Epithelial cell of esophagus (primary cell): ENCODE measurements at regions not wholly inside any gene's neighbourhood (a gene's known extent, or its start where the extent isn't known, plus 50 kb on each side); places are given as distances from the start of the nearest gene placed in this dataset.
"Not testable (repeated sequence)": the region's sequence is repeated elsewhere in the genome, so short reads cannot be mapped to it uniquely, and the experiment has no call there.

Experiments used
- DNase-seq: peaks from one replicate; pipeline ENCODE4 v3.0.0; 2010; ENCODE audit warnings: low read depth
- H3K4me3 ChIP-seq: 2 replicates; pipeline ENCODE4 v1.5.1; 2011; ENCODE audit warnings: mild to moderate bottlenecking, low read length, control low read depth
- CTCF ChIP-seq: IDR thresholded peaks from 2 replicates; pipeline ENCODE4 v1.5.1; 2011; ENCODE audit warnings: low read depth, mild to moderate bottlenecking, low read length, control low read depth, inconsistent platforms; ENCODE audit not compliant: insufficient read depth; ENCODE audit errors: missing control alignments

DNA sequence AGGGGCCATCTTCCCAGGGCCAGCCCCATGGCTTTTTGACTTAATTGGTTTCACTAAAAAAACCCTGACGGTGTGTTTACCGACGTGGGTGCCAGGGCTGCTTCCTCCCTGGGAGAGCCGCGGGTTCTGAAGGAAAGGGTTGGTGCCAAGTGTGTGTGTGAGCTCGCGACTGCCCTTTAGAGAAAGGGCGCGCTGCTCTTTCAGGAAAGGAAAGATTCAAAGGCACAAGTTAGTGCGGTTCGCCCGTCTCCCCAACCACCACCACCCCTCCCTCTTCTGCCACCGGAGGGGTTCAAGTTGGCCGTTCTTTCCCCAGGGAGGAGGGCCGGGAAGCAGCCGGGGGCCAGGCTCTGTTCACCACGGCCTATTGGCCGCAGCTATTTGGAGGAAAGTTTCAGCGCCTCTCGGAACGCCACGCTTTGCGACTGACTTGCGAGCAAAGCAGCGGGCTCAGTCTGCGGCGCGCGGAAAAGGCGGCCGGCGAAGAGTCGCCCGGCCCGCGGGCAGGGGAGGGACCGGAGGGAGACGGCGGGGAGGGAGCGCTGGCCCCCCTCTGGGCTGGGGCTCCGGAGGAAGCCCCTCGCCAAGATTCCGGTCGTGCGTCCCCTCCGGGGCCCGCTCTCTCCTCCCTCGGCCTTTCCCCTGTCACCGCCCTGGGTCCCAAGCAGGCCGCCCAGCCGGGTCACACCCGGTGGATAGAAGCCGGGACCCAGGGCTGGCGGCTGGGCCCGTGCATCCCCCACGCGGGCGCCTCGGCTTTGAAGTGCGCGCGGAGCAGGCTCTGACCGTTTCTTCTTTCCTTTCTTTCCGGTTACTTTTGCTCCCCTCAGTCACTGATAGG is 165.9 kb upstream of the PPP1R3A start:
- DNase-seq, result peak; percentile 11
- peak overlapping the region; percentile 71 for H3K4me3 ChIP-seq
- no peak for TF ChIP-seq CTCF

- DNase-seq, result no peak
- H3K4me3 ChIP-seq, result no peak overlapping the region
- TF ChIP-seq CTCF, result no peak
Measured at GRCh38 chr7:114084002-114084471, 165.2 kb upstream of the PPP1R3A start.

DNA sequence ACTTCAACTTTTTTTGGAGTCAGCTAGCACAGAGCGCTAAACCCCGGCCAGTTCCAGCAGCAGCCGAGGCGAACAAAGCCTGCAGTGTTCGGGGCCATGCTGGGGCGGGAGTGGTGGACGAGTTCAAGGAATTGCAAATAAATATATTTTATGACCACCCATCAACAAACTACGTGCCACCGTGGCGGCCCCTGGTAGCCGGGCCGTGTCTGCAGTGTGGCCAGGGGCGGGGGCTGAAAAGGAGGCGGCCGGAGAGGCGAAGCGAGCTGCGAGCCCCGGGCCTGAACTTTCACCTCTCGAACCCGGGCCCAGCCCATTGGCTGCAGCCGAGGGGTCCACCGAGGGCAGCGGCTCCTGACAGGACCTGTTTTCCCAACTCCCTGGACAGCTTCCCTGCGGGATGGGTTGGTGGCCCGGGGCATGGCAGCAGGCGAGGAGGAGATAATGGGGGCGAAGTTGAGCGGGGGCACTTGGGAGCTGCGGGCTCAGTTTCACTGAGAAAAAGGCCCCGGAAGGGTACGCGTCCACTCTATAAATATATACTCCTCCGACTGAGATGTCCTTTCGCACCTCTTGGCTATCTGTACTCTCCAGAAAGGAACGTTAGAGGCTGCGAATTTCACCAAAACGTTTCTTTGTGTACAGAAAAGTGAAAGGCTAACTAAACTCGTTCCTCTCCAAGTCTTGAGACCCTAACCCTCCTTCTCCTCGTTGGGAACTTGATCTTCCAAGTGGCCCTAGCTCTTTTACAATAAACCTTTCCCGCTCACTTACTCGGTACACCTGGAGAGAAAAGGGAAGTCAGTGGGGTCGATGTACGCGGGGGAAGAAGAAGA is 164.6 kb upstream of the PPP1R3A start:
- no peak overlapping the region for H3K4me3 ChIP-seq
- no peak for DNase-seq
- no peak for TF ChIP-seq CTCF

DNA sequence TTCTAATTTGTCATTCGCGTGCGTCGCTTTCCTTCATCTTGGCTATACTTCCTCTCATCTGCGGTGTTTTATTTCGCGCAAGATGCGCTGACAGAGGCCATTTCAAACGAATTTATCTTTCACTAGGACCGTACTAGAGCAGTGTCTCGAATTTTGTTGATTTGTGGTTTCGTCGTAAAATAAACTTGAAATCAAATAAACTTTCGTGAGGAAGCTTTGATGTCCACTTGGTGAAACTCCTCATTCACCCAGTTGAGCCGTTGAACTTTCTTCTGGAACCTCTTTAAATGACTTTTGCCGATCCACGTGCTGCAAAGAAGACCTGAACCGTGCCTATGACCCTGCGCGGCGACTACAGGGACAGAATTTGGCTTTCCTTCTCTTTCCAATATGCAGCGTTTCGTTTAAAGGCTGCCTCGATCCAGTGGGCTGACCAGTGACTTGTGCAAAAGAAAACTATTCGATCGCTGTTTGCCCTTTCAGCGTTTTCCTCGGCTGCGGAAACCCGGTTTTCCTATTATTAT is 163.9 kb upstream of the PPP1R3A start:
- no peak for TF ChIP-seq CTCF
- DNase-seq, result no peak
- H3K4me3 ChIP-seq, result no peak overlapping the region

GRCh38 chr7:114081606-114082425 is 163.0 kb upstream of the PPP1R3A start:
- peak; percentile 60 for TF ChIP-seq CTCF
- DNase-seq, result peak; percentile 69
- no peak overlapping the region for H3K4me3 ChIP-seq

- not testable (repeated sequence) for DNase-seq, H3K4me3 ChIP-seq
Measured at GRCh38 chr7:114077158-114077524, 158.3 kb upstream of the PPP1R3A start.

GRCh38 chr7:114076392-114077157 is 157.8 kb upstream of the PPP1R3A start:
- H3K4me3 ChIP-seq, DNase-seq: not testable (repeated sequence)
